HG02852 (cell line): ENCODE measurements at regions not wholly inside any gene's neighbourhood (a gene's known extent, or its start where the extent isn't known, plus 50 kb on each side); places are given as distances from the start of the nearest gene placed in this dataset.

Source experiments
- ATAC-seq: cut with Tn5 transposase; IDR thresholded peaks from one replicate; pipeline ENCODE4 v1.9.1; 2021; ENCODE audit warnings: mild to moderate bottlenecking, moderate library complexity; ENCODE audit not compliant: unreplicated experiment

GRCh38 chr6:2505624-2506023, 245.1 kb downstream of the MYLK4 start:
- no peak for ATAC-seq

DNA sequence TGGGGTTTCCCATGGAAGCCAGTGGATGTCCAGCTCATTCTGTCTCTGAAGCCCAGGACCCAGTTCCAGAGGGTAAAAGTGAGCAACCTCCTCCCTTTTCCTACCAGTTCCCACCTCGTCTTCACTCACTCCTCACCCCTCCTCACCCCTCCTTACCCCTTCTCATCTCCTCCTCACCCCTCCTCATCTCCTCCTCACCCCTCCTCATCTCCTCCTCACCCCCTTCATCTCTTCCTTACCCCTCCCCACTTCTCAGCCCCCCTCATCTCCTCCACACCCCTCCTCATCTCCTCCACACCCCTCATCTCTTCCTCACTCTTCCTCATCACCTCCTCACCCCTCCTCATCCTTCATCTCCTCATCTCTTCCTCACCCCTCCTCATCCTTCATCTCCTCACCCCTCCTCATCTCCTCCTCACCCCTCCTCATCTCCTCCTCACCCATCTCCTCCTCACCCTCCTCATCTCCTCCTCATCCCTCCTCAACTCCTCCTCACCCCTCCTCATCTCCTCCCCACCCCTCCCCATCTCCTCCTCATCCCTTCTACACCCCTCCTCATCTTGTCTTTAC, 246.1 kb downstream of the MYLK4 start:
- no peak for ATAC-seq

DNA sequence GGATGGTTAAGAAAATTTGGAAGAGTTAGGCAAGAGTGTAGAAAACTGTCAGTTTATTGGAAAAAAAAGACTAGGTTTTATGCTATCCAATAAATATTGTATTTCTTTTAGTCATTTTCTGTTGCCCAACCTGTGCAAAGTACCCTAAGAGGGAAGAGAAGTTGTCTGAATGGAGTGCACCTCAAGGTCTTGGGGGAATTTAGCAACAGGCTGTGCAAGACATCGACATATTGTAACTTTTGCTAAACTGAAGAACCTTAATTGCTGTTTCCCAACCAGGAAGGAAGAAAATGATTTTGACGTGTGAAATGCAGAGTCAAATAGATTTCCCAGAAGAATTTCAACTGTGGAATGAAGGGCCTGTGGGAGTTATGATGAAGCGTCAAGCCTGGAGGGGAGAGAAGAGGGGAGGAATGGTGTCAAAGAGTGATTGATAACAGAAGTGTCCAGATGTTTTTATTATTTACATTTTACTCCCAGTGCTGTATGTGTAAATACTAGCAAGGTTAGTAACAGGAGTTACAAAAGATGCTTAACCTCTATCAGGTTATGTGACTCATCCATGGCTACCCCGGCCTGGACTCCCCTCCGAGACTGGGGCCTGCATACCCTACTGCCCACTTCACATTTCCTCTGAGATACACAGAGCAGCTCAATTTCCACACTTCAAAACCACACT, 246.8 kb downstream of the MYLK4 start:
- no peak for ATAC-seq

- no peak for ATAC-seq
These were observed 247.6 kb downstream of the MYLK4 start for GRCh38 chr6:2502998-2503674.

DNA sequence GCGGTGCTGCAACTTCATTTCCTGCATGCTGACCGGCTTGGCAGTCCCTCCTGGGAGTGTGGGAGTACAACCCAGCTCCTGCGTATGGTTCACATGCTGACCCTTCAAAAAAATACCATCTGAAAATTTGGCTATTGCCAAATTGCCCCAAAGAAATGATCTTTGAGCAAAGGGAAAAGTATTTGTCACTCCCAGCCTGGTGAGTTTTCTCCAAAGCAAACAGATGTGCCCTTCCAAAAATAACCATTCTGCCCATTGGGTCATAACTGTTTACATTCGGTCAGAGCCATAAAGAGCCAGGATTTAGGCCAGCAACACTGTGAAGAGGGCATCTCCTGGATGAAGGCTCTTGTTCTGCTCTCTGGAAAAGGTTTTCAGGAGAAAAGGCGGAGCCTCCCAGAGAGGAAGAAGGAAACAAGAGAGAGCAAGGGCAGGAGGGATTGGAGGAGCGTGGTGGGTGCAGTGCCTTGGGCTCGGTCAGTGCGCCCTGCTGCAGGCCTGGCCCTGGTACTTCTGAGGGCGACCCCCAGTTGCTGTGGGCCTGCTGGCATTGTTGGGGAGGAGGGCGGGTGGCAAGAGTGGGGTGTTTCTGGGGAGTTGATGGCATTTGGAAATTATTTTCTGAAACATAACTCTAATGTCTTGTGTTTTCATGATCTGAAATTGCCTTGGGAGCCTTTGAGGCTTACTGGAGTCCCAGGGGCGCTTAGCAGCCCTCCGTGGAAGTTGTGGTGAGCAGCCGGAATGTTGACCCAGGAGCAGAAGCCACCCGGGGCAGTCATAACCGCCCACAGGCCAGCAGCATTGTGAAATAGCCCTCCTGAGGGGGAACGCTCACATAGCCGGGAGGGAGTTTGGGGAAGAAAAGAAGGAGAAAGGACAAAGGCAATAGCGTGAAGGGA, 248.4 kb downstream of the MYLK4 start:
- no peak for ATAC-seq

DNA sequence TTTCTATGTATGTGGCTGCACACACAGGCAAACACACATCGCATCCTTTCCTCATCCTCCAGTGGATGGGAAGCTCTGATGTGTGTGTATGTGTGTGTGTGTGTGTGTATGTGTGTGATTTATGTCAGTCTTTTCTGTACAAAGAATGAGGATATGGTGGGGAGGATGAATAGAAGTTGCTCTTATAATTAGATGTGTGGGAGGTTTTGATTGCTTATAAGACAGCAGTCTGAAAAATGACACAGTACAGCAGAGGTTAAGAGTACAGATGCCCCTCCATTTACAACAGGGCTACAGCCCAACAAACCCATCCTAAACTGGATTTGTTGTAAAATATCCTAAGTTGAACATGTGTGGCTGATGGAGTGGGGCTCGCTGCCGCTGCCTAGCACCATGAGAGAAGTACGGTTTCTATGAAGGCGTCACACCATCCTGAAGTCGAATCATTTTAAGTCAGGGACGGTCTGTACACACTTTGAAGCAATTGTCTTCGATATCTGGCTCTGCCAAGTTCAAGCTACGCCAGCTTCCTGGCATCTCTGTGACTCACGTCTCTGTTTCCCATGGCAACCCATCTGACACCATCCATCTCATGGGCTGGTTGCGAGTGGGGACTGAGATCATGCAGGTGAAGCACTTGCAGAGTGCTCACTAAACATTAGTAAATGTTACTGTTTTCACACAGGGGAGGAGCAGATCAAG, 252.6 kb downstream of the MYLK4 start:
- ATAC-seq: no peak

- ATAC-seq: no peak
These were observed 250.9 kb upstream of the GMDS start for GRCh38 chr6:2496291-2496690.

- ATAC-seq: no peak
These were observed 247.5 kb upstream of the GMDS start for GRCh38 chr6:2492686-2493523.

DNA sequence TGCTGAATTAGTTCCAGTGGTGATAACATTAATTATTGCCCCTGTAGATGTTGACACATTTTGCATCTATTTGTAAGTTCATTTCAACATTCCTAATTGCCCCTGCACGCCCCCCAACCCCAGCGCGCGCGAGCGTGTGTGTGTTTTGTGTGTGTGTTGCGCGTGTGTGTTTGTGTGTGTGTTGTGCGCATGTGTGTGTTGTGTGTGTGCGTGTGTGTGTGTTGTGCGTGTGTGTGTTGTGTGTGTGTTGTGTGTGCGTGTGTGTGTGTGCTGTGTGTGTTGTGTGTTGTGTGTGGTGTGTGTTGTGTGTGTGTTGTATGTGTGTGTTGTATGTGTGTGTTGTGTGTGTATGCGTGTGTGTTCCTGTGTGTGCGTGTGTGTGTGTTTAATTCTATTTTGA, 245.7 kb upstream of the GMDS start:
- no peak for ATAC-seq

- ATAC-seq: no peak
These were observed 243.2 kb upstream of the GMDS start for GRCh38 chr6:2488578-2488977.

DNA sequence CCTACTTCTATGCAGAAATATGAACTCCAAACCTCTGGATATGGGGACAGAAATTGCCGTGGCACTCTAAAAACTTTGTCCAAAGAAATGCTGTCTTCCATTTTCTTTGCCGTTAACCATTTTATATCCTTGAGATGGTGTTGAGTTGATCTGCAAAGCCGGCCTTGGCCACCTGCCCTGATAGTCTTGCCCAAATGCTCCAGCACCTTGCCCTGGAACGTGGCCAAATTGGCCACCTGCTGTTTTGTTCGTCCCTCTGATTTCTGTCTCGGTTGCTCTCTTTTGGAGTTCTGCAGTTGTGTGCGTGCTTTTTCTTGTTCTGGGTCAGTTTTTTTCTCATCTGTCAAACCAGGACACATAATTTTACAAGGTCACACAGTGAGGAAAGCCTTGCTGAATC, 239.7 kb upstream of the GMDS start:
- ATAC-seq: no peak

- ATAC-seq: no peak
These were observed 237.4 kb upstream of the GMDS start for GRCh38 chr6:2482773-2483172.

DNA sequence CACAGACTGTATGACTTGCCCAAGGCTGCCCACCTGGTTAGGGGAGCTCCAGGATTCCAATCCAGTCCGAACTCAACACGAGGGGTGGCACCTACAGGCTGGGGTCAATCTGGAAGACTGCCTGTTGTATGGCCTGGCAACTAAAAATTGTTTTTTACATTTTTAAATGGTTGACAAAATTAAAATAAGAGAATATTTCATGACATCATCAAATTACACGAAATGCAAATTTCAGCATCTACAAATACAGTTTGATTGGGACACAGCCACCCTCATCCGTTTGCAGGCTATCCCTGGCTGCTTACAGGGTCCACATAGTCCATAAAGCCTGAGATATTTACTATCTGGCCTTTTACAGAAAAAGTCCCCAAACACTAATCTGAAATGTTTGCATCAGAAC, 235.9 kb upstream of the GMDS start:
- ATAC-seq: no peak

GRCh38 chr6:2480267-2480966, 235.0 kb upstream of the GMDS start:
- ATAC-seq: no peak

- ATAC-seq: no peak
These were observed 232.8 kb upstream of the GMDS start for GRCh38 chr6:2478200-2478599.

GRCh38 chr6:2477666-2478065, 232.3 kb upstream of the GMDS start:
- ATAC-seq: no peak

GRCh38 chr6:2477250-2477649, 231.8 kb upstream of the GMDS start:
- ATAC-seq: no peak

DNA sequence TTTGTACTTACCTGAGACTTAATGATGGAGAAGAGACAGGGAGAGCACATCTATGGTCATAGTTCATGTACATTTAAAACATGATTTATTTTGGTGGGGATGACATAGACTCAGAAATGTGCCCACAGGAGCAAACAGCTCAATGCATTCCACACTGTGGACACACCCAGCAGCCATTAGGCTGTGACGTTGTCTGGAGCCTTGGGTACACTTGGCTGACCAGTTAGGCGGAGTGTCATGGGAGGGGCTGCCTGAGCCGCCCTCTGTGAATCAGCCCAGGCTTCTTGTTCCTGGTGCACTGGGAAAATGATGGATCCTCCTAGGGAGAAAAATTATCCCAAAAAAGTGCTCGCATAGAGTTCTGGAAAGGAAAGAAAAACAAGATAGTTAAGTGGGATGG, 231.0 kb upstream of the GMDS start:
- no peak for ATAC-seq

- ATAC-seq: no peak
These were observed 226.1 kb upstream of the GMDS start for GRCh38 chr6:2471472-2471871.
